Hepatocyte (in vitro differentiated cells): ENCODE measurements at regions not wholly inside any gene's neighbourhood (a gene's known extent, or its start where the extent isn't known, plus 50 kb on each side); places are given as distances from the start of the nearest gene placed in this dataset.

ENCODE experiments used
- DNase-seq: peaks from one replicate; pipeline ENCODE4 v3.0.0-alpha.2; 2016; ENCODE audit warnings: low spot score
- H2AFZ ChIP-seq: fragments of 200-600 bp; sonication (generic); 2 replicates; pipeline ENCODE4 v1.6.0; 2016; ENCODE audit warnings: antibody characterized with exemption, mild to moderate bottlenecking
- H3K27ac ChIP-seq: fragments of 200-600 bp; sonication (generic); 2 replicates; pipeline ENCODE4 v1.5.1; 2016; ENCODE audit warnings: mild to moderate bottlenecking
- H3K27me3 ChIP-seq: fragments of 200-600 bp; sonication (generic); 2 replicates; pipeline ENCODE4 v1.6.1; 2016
- H3K36me3 ChIP-seq: fragments of 200-600 bp; sonication (generic); replicated peaks from 2 replicates; pipeline ENCODE4 v1.5.1; 2016; ENCODE audit warnings: low read depth; ENCODE audit not compliant: insufficient read depth
- H3K4me1 ChIP-seq: fragments of 200-600 bp; sonication (generic); 2 replicates; pipeline ENCODE4 v1.5.1; 2016; ENCODE audit warnings: mild to moderate bottlenecking, moderate library complexity; ENCODE audit not compliant: insufficient read depth
- H3K4me2 ChIP-seq: fragments of 200-600 bp; sonication (generic); 2 replicates; pipeline ENCODE4 v1.6.0; 2016
- H3K4me3 ChIP-seq: fragments of 200-600 bp; sonication (generic); 2 replicates; pipeline ENCODE4 v1.5.1; 2016; ENCODE audit warnings: mild to moderate bottlenecking
- H3K79me2 ChIP-seq: fragments of 200-600 bp; sonication (generic); 2 replicates; pipeline ENCODE4 v1.6.0; 2017; ENCODE audit warnings: mild to moderate bottlenecking
- H3K9me2 ChIP-seq: fragments of 200-600 bp; sonication (generic); replicated peaks from 2 replicates; pipeline ENCODE4 v1.6.0; 2017; ENCODE audit warnings: mild to moderate bottlenecking; ENCODE audit not compliant: insufficient read depth
- H3K9me3 ChIP-seq: fragments of 200-600 bp; sonication (generic); 2 replicates; pipeline ENCODE4 v1.5.1; 2016; ENCODE audit warnings: low read depth, mild to moderate bottlenecking
- H4K20me1 ChIP-seq: fragments of 200-600 bp; sonication (generic); 2 replicates; pipeline ENCODE4 v1.6.0; 2016; ENCODE audit warnings: mild to moderate bottlenecking; ENCODE audit not compliant: insufficient read depth, poor library complexity, severe bottlenecking
- EZH2 ChIP-seq: fragments of 200-600 bp; sonication (generic); IDR thresholded peaks from 2 replicates; pipeline ENCODE4 v1.6.1; 2016; ENCODE audit warnings: antibody characterized with exemption, mild to moderate bottlenecking, borderline replicate concordance
- EZH2phosphoT487 ChIP-seq: fragments of 200-600 bp; sonication (generic); IDR thresholded peaks from one replicate; pipeline ENCODE4 v1.6.1; 2018; ENCODE audit warnings: antibody characterized with exemption, mild to moderate bottlenecking, low read depth, moderate library complexity; ENCODE audit not compliant: unreplicated experiment, severe bottlenecking
- WGBS: methylation state at CpG from one replicate; pipeline ENCODE4 v1.1.6; 2016; ENCODE audit warnings: low lambda C conversion rate; ENCODE audit errors: missing lambda C conversion rate; 5-methylcytosine and 5-hydroxymethylcytosine counted together
- TF ChIP-seq, protein P1 (sequence below): fragments of 200-600 bp; sonication (generic); IDR thresholded peaks from 2 replicates; pipeline ENCODE4 v1.5.1; 2016; ENCODE audit warnings: antibody characterized with exemption, mild to moderate bottlenecking; ENCODE audit not compliant: poor library complexity

- no peak for DNase-seq
- WGBS = 88% methylated on average over 4 of the region's 4 CpGs
Observed at GRCh38 chr15:94780166-94780565, 548.8 kb downstream of the MCTP2 start.

DNA sequence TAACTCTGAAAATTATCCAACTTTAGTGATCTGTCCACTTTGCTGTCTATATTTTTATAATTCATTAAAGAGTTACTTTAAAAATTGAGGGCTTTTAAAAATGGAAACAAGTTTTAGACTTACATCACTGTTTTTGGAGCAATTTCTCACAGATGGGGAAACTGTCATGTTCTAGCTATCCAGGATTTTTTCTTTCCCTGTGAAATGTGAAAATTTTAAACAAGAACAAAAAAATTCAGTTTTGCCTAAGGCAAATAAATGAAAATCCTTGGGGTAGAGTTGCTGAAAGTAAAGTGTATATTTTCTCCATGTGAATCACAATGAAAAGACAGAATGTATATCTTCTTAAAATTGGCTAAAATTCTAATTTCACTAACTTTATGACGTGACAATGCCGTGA is 553.7 kb downstream of the MCTP2 start:
- WGBS = 94% methylated on average over 2 of the region's 2 CpGs
- no peaks in the 10 kb centered on the region for H4K20me1 ChIP-seq

More at GRCh38 chr15:94780166-94780565, 548.8 kb downstream of the MCTP2 start:
- Histone ChIP-seq H3K36me3 (no peaks in the 10 kb centered on the region), H3K4me2 (no peak overlapping the region), H2AFZ (no peak overlapping the region), H3K9me2 (no peaks in the 10 kb centered on the region), H3K27ac (no peak overlapping the region), H3K4me3 (no peak overlapping the region), H3K79me2 (no peaks in the 10 kb centered on the region), H3K4me1 (no peaks in the 10 kb centered on the region), H3K9me3 (no peaks in the 10 kb centered on the region), H4K20me1 (no peaks in the 10 kb centered on the region), H3K27me3 (no peaks in the 10 kb centered on the region)
- no peak for TF ChIP-seq EZH2phosphoT487
- TF ChIP-seq, protein P1, sequence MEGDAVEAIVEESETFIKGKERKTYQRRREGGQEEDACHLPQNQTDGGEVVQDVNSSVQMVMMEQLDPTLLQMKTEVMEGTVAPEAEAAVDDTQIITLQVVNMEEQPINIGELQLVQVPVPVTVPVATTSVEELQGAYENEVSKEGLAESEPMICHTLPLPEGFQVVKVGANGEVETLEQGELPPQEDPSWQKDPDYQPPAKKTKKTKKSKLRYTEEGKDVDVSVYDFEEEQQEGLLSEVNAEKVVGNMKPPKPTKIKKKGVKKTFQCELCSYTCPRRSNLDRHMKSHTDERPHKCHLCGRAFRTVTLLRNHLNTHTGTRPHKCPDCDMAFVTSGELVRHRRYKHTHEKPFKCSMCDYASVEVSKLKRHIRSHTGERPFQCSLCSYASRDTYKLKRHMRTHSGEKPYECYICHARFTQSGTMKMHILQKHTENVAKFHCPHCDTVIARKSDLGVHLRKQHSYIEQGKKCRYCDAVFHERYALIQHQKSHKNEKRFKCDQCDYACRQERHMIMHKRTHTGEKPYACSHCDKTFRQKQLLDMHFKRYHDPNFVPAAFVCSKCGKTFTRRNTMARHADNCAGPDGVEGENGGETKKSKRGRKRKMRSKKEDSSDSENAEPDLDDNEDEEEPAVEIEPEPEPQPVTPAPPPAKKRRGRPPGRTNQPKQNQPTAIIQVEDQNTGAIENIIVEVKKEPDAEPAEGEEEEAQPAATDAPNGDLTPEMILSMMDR = no peak
- no peak for TF ChIP-seq EZH2

GRCh38 chr15:94791008-94791407 is 559.6 kb downstream of the MCTP2 start:
- Histone ChIP-seq H4K20me1 (no peaks in the 10 kb centered on the region), H2AFZ (no peak overlapping the region), H3K9me3 (no peaks in the 10 kb centered on the region), H3K4me3 (no peak overlapping the region), H3K27ac (no peak overlapping the region), H3K9me2 (no peaks in the 10 kb centered on the region), H3K4me2 (no peak overlapping the region), H3K4me1 (peaks cover 3% of the 10 kb centered on the region), H3K27me3 (no peaks in the 10 kb centered on the region), H3K36me3 (no peaks in the 10 kb centered on the region), H3K79me2 (no peaks in the 10 kb centered on the region)
- no peak for TF ChIP-seq EZH2phosphoT487
- TF ChIP-seq, protein P1 = no peak
- TF ChIP-seq EZH2 = no peak
- 75% methylated on average over 2 of the region's 2 CpGs for WGBS
- DNase-seq = no peak

More for the DNA sequence above, 553.7 kb downstream of the MCTP2 start:
- no peak for TF ChIP-seq EZH2
- TF ChIP-seq, protein P1 = no peak
- TF ChIP-seq EZH2phosphoT487 = no peak
- Histone ChIP-seq H3K27ac (no peak overlapping the region), H2AFZ (no peak overlapping the region), H3K4me1 (no peaks in the 10 kb centered on the region), H3K27me3 (no peaks in the 10 kb centered on the region), H3K9me2 (no peaks in the 10 kb centered on the region), H3K4me2 (no peak overlapping the region), H3K9me3 (no peaks in the 10 kb centered on the region), H3K36me3 (no peaks in the 10 kb centered on the region), H3K4me3 (no peak overlapping the region), H3K79me2 (no peaks in the 10 kb centered on the region)
- DNase-seq = no peak

DNA sequence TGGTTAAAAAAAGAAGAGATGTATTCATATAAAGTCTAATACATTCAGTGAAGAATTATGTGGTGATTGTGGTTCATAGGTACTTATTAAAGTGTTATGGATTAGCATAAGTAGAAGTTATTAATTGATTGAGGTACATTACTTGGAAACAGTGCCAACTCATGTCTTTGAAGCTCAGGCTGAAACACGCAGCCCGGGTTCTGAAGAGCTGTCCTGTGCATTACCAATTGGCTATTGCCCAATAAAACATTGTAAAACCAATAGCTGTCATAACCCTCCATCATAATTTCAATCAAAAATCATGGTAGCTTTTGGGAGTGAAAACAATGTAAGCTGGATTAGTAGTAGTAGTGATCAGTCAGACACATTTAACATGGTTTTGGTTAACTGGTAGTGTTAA is 560.1 kb downstream of the MCTP2 start:
- H2AFZ ChIP-seq = no peak overlapping the region
- DNase-seq = no peak
- no peaks in the 10 kb centered on the region for H4K20me1 ChIP-seq
- no peak overlapping the region for H3K27ac ChIP-seq
- H3K4me3 ChIP-seq = no peak overlapping the region
- H3K9me3 ChIP-seq = no peaks in the 10 kb centered on the region
- H3K4me1 ChIP-seq = peaks cover 3% of the 10 kb centered on the region
- no peaks in the 10 kb centered on the region for H3K9me2 ChIP-seq
- TF ChIP-seq, protein P1 = no peak
- no peak for TF ChIP-seq EZH2phosphoT487
- no peaks in the 10 kb centered on the region for H3K79me2 ChIP-seq
- WGBS = 96% methylated on average over 2 of the region's 2 CpGs
- no peaks in the 10 kb centered on the region for H3K27me3 ChIP-seq
- no peak overlapping the region for H3K4me2 ChIP-seq
- no peaks in the 10 kb centered on the region for H3K36me3 ChIP-seq
